H1 (cell line): ENCODE measurements at regions not wholly inside any gene's neighbourhood (a gene's known extent, or its start where the extent isn't known, plus 50 kb on each side); places are given as distances from the start of the nearest gene placed in this dataset.

Experiments used
- CHD7 ChIP-seq: fragments of 300-600 bp; sonication (generic); IDR thresholded peaks from 2 replicates; pipeline ENCODE4 v1.7.1; 2012; ENCODE audit warnings: low read length, moderate library complexity, mild to moderate bottlenecking, inconsistent platforms; ENCODE audit not compliant: insufficient replicate concordance
- HDAC6 ChIP-seq: IDR thresholded peaks from one replicate; pipeline ENCODE4 v1.7.1; 2012; ENCODE audit warnings: low read depth, mild to moderate bottlenecking, inconsistent platforms, low read length, moderate library complexity
- TBP ChIP-seq: IDR thresholded peaks from 2 replicates; pipeline ENCODE4 v1.6.1; 2011; ENCODE audit warnings: low read depth, low read length, improper control_type of control experiment

- TF ChIP-seq CHD7 (no peak), TBP (no peak), HDAC6 (no peak)
Measured at GRCh38 chr3:189507856-189508255, 123.3 kb upstream of the TP63 start (continued).
